Astrocyte of the cerebellum (primary cell): ENCODE measurements at regions not wholly inside any gene's neighbourhood (a gene's known extent, or its start where the extent isn't known, plus 50 kb on each side); places are given as distances from the start of the nearest gene placed in this dataset.

Experiments used
- DNase-seq: peaks from one replicate; pipeline ENCODE4 v3.0.0-alpha.2; 2011; ENCODE audit warnings: low read depth
- H3K4me3 ChIP-seq: 2 replicates; pipeline ENCODE4 v1.5.1; 2011; ENCODE audit warnings: mild to moderate bottlenecking, low read depth, low read length, moderate library complexity
- in situ Hi-C: cut with HindIII; loops from 2 replicates; pipeline ENCODE4 v1.10.0; 2017; ENCODE audit warnings: low sequenced_read_pairs
- TF ChIP-seq, protein P1 (sequence below): IDR thresholded peaks from 2 replicates; pipeline ENCODE4 v1.5.1; 2012; ENCODE audit warnings: low read length, low read depth, moderate library complexity, mild to moderate bottlenecking; ENCODE audit errors: missing control alignments

DNA sequence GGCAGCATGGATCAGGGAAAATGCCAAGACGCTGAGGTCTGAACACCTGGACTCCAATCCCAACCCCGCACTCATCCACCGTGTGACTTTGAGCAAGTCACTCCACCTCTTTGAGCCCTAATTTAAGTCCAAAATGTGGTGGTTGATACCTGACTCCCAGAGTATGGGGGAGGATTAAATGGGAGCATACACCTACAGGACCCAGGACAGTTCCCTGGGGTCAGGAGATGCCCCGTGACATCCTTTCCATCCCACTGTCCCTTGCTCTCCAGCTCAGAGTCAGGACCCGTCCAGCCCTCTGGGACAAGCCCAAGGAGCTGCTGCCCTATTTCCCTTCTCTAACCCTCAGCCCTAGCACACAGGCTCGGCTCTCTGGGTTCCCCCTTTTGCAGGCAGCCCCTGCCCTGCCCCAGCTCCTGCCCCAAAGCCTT, 276.4 kb downstream of the XXYLT1 start:
- no peak overlapping the region for H3K4me3 ChIP-seq
- TF ChIP-seq, protein P1, sequence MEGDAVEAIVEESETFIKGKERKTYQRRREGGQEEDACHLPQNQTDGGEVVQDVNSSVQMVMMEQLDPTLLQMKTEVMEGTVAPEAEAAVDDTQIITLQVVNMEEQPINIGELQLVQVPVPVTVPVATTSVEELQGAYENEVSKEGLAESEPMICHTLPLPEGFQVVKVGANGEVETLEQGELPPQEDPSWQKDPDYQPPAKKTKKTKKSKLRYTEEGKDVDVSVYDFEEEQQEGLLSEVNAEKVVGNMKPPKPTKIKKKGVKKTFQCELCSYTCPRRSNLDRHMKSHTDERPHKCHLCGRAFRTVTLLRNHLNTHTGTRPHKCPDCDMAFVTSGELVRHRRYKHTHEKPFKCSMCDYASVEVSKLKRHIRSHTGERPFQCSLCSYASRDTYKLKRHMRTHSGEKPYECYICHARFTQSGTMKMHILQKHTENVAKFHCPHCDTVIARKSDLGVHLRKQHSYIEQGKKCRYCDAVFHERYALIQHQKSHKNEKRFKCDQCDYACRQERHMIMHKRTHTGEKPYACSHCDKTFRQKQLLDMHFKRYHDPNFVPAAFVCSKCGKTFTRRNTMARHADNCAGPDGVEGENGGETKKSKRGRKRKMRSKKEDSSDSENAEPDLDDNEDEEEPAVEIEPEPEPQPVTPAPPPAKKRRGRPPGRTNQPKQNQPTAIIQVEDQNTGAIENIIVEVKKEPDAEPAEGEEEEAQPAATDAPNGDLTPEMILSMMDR: no peak
- DNase-seq: no peak
- in situ Hi-C loops: no loop called here

DNA sequence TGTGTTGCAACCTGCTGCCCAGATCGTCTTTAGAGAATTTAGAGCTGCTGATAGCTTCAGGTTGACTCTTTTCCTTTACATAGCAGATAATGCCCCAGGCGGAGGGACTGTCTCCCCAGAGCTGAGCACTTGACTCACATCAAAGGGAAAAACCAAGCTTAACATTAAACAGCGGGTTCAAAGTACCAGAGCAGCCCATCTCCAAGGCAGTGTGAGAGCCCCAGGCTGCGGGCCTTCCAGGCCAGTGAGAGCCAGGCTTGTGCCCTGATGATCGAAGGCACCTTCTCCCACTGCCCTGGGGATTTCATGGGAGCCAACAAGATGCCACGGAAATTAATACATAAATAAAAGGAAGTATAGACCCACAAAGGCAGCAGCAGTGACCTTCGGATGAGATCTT, 275.6 kb downstream of the XXYLT1 start:
- TF ChIP-seq, protein P1: no peak
- in situ Hi-C loops: no loop called here
- H3K4me3 ChIP-seq: no peak overlapping the region
- DNase-seq: no peak

DNA sequence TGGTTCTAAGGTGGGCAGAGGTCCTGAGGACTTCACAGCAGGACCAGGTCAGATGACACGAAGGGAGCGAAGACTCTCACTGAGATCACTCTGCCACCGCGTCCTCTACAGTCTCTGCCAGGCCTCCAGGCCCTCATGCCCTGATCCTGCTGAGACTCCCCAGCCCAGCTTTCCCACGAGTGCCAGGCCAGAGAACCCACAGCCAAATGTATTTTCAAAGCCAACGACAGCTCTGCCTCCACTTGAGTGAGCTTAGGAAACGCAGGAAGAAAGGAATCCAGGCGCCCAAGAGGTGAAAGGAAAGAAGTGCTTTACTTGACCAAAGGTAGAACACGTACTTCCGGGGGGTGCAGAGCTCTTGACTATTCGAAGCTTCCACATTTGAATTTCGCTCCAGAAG, 275.0 kb downstream of the XXYLT1 start:
- no peak for DNase-seq
- in situ Hi-C loops: no loop called here
- TF ChIP-seq, protein P1: no peak
- H3K4me3 ChIP-seq: no peak overlapping the region

DNA sequence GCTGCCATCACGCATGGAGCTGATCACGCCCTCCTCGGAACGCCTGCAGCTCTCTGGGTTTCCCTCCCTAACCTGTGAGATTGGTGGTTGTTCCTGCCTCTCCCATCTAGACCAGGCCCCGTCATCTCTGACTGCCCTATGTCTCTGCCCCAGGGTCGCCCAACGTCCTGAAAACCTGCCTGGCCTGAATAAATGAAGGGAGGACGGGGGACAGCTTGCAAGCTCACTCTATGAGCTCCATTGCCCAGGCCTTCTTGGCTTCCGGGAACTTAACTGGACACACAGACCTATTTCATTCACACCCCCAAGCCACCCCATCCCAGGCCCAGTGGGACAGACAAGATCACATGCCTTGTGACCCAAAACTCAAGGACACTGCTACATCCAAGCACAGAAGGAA, 274.2 kb downstream of the XXYLT1 start:
- H3K4me3 ChIP-seq: no peak overlapping the region
- in situ Hi-C loops: no loop called here
- TF ChIP-seq, protein P1: no peak
- no peak for DNase-seq

DNA sequence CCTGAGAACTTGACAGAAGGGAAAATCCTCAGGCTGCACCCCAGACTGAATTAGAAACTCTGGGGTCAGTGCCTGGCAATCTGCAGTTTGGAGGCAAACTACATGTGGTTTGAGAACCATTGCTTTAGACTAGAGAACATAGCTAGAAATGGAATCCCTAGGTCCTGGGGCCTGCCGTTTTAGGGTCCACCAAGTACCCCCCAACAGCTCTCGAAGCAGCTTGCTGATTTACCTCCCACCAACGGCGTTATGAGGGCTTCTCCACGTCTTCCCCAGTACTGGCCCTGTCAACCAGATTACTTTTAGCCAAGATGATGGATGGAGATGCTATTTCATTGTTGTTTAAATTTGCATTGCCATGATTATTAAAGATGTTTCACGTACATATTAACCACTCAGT, 272.5 kb downstream of the XXYLT1 start:
- TF ChIP-seq, protein P1: no peak
- in situ Hi-C loops: no loop called here
- no peak overlapping the region for H3K4me3 ChIP-seq
- no peak for DNase-seq

DNA sequence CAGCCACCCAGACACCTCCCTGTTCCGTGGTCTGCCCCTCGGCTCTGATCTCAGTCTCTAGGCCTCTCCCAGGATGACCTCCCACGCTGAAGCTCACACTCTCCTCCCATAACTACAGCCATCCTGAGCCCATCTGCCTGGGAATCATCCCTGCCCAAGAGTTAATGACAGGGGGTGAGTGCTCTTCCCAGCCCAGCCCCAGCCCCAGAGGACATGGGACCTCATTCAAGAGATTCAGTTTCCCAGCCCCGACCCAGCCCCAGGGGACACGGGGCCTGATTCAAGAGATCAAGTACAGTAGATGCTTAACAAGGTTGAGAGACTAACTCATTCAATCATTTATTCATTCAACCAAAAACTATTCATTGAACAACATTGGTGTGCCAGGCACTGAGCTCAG, 272.0 kb downstream of the XXYLT1 start:
- H3K4me3 ChIP-seq: no peak overlapping the region
- in situ Hi-C loops: no loop called here
- DNase-seq: no peak
- TF ChIP-seq, protein P1: no peak

DNA sequence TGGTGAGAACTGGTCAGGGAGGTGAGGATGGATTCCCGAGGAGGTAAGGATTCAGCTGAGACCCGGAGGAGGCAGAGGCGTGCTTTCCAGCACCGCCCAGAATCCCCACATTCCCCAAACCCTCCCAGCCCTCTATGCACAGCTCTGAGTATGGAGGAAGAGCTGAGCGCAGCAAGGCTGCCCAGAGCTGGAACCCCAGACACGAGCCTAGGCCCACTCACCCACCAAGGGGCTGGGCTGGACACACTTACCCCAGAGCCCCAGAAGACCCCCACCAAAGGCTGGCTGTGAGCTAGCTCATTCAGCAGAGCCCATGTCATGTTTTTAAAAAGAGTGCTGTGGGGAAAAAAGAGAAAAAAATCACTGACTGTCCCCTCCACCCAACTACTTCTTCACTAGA, 271.5 kb downstream of the XXYLT1 start:
- DNase-seq: no peak
- TF ChIP-seq, protein P1: no peak
- in situ Hi-C loops: no loop called here
- H3K4me3 ChIP-seq: no peak overlapping the region
